Middle frontal gyrus (tissue), 1 donor: ENCODE measurements at regions not wholly inside any gene's neighbourhood (a gene's known extent, or its start where the extent isn't known, plus 50 kb on each side); places are given as distances from the start of the nearest gene placed in this dataset.

Source experiments
- DNase-seq: peaks from one replicate; pipeline ENCODE4 v3.0.0-alpha.2; 2015; ENCODE audit warnings: low spot score; ENCODE audit errors: extremely low spot score

DNA sequence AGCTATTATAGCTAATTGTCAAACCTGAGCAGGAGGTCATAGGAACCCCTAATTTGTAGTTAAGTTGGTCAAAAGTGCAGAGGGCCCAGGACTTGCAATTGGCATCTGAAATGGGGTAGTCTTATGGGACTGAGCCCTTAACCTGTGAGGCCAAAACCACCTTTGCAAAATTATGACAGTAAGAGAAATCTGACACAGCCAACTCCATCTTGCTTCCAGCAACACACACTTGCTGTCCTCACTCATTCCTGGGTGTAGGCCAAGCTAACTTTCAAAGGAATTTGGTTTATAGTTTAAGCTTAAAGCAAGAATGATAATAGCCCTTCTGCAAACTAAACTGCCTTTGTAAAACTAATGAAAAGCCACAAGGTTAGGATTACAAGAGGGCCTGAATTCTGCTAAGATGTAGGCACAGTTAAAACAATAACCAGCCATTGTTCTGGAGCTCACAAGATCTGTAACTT, 57.6 kb upstream of the FRMD4B start:
- DNase-seq: no peak

DNA sequence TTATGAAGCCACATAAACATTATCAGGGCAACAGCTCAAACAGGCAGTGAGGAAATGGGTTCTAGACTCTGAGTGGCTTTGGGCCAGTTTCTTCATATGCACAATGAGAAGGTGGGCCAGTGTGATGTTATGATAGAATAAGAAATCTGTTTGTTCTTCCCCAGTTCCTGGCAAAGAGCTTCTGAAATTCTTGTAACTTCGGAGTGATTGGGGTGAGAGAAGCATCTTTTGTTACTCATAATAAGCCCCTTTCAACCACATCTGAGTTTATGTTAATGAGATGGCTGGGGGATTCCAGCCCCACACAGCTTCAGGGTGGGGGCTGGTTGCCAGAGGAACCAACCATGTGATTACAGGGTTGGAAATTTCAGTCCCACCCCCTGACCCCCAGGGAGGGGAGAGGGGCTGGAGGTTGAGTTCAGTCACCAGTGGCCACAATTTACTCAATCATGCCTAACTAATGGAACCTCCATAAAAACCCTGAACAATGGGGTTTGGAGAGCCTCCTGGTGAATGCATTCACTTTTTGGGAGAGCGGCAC, 57.0 kb upstream of the FRMD4B start:
- no peak for DNase-seq

DNA sequence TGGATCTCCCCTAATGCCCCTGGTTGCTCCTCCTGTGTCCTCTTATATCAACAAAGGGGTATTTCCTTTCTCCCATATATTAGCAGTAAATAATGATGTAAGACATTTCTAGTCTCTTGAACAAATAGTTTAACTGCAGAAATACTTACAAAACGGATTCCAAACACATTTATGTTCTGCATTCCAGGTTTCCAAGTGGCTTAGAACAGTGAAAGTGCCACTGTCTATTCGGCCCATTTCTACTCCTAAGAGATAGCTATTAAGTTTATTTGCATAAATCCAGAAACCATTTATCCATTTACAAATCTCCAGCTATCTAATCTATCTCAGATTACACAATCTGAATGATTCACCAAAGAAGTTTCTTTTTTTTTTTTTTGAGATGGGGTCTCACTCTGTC, 55.8 kb upstream of the FRMD4B start:
- no peak for DNase-seq

DNA sequence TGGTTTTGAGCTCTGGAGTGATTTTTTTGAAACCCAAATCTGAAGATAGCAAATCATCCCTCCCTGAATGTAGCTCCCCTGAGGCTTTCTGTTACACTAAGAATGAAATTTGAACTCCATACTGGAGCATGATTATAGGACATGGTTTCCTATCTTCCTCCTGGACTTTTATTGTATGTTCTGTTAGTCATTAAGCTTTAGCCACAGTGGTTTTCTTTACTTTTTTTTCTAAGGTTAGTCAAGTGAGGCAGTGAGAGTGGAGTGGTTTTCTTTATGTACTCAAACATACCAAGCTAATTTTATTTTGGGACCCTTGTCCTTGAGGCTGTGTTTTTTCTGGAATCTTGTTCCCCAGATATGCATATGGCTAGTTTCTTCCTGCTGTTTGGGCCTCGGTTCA, 55.2 kb upstream of the FRMD4B start:
- DNase-seq: no peak

DNA sequence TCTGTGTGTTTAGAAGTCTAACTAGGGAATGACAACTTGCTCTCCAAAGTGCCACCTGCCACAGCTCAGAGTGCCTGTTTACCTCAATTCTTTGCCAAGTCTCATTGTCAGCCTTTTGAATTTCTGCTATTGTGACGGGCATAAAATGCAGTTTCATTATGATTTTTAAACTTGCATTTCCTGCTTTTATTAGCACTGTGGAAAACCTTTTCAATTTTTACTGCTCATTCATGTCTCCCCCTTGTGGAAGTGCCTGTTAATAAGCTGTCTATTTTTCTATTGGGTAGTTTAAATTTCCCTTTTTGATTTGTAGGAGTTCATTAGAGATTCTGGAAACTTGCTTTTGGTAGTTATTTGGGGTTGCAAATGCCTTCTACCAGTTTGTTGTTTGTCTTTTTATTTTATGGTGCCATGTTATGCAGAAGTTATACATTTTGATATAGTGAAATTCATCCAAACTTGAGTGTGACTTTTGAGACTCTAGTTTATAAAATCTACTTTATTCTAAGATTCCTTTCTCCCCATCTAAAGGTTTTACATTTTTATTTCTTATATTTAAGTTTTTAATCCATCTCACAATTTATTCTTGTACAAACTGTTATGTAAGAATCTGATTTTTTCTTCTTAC, 53.9 kb upstream of the FRMD4B start:
- no peak for DNase-seq

DNA sequence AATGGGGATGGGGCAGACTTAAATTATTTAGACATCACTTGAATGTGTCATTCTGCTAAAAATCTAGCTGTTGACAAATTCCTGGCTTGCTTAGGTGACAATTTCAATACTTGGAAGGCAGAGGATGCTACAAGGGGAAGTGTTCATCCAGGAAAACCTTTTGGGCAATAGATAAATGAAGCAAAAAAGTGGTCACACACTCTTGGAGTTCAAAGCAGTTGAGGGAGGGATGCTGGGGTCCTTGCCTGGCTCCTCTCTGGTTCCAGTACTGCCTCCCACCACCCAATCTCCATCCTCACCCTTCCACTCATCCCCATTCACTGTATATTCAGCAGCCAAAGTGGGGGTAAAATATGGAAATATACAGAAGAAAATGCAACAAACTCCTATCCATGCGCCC, 52.6 kb upstream of the FRMD4B start:
- DNase-seq: no peak

DNA sequence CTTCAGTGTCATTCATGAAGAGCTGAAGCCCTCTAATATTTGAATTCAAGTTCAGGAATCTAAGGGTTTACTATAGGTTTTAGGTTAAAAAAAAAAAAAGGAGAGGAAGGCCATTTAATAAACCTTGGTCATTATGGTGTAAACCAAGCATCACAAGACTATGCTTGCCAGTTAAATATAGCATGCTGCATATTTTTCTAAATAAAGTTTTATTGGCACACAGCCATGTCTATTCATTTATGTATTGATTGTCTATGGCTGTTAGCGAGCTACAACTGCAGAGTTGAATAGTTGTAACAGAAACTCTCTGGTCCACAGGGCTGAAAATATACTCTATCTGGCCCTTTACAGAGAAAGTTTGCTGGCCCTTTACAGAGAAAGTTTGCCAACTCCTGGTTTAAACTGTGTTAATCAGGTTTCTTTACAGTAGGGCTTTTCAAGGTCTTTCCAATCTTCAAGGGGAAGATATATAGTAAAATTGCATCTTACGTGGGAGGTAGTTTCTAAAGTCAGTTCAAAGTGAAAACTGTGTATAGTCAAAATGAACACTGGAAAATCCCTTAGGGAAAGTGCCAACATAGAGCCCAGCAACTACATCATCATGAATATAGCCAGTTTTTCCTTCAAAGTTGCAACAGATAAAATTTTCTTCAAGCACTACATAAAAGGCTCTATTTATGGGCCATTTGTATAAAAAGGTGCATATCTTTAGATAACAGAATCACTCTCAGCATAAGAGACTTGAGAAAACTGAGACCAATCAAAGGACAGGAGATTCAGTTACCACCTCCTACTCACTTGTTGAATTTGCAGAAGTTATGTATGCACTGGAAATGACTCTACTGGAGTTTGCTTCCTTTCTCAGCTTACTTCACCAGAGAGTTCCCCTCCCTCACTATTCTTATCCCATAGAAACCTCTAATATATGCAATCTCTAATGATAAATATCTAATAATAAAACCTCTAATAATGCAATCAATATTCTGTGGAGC, 49.7 kb upstream of the FRMD4B start:
- no peak for DNase-seq
